Upper lobe of left lung (tissue), 4 donors: ENCODE measurements at regions not wholly inside any gene's neighbourhood (a gene's known extent, or its start where the extent isn't known, plus 50 kb on each side); places are given as distances from the start of the nearest gene placed in this dataset.

Experiments
- CTCF ChIP-seq, 6 experiments: fragments of 450-650 bp in 4 of 6; fragments of 200-600 bp in 2 of 6; sonication (generic) in 2 of 6; IDR thresholded peaks; one replicate each; pipeline ENCODE4 v1.5.1; 2016 to 2019; ENCODE audit warnings: antibody characterized with exemption in 6 of 6
- EP300 ChIP-seq, 4 donors: sonication (generic); formaldehyde crosslinking; IDR thresholded peaks; one replicate each; pipeline ENCODE4 v1.5.1; 2017; ENCODE audit warnings: antibody characterized with exemption in 4 of 4, control low read depth in 2 of 4
- POLR2A ChIP-seq, 4 donors: fragments of 450-650 bp; IDR thresholded peaks; one replicate each; pipeline ENCODE4 v1.5.1; 2016 to 2017; ENCODE audit warnings: antibody characterized with exemption in 4 of 4, mild to moderate bottlenecking in 2 of 4
- POLR2AphosphoS5 ChIP-seq, 2 donors: sonication (generic); formaldehyde crosslinking; IDR thresholded peaks; one replicate each; pipeline ENCODE4 v1.5.1; 2017; ENCODE audit warnings: antibody characterized with exemption in 2 of 2

- TF ChIP-seq CTCF (IDR thresholded peaks at IDR 0.05) (no peak), POLR2A (IDR thresholded peaks at IDR 0.05) (no peak), EP300 (IDR thresholded peaks at IDR 0.05) (no peak), POLR2AphosphoS5 (IDR thresholded peaks at IDR 0.05) (no peak)
Measured at GRCh38 chr20:11212902-11213301, 539.1 kb upstream of the JAG1 start.
